ENCODE measurements at regions not wholly inside any gene's neighbourhood (a gene's known extent, or its start where the extent isn't known, plus 50 kb on each side); places are given as distances from the start of the nearest gene placed in this dataset.
A peak's percentile ranks its signal among the peaks of the same experiment; 100 is the strongest.

GRCh38 chr16:82567175-82567574, 59.6 kb upstream of the CDH13 start:
- no peak for DNase-seq

GRCh38 chr16:82563401-82563800, 63.4 kb upstream of the CDH13 start:
- DNase-seq, result no peak

GRCh38 chr16:82562183-82562683, 64.5 kb upstream of the CDH13 start:
- no peak for DNase-seq

- DNase-seq, result no peak
Measured at GRCh38 chr16:82560805-82561325, 65.9 kb upstream of the CDH13 start.

GRCh38 chr16:82544378-82545160, 82.2 kb upstream of the CDH13 start:
- no peak for DNase-seq

GRCh38 chr16:82542714-82543113, 84.1 kb upstream of the CDH13 start:
- DNase-seq, result no peak

- DNase-seq, result no peak
Measured at GRCh38 chr16:82541103-82541502, 85.7 kb upstream of the CDH13 start.

GRCh38 chr16:82535764-82536163, 91.0 kb upstream of the CDH13 start:
- DNase-seq, result no peak

GRCh38 chr16:82535262-82535661, 91.5 kb upstream of the CDH13 start:
- no peak for DNase-seq

- no peak for DNase-seq
Measured at GRCh38 chr16:82533189-82533588, 93.6 kb upstream of the CDH13 start.

GRCh38 chr16:82530883-82531282, 95.9 kb upstream of the CDH13 start:
- DNase-seq, result no peak

GRCh38 chr16:82527101-82527500, 99.7 kb upstream of the CDH13 start:
- no peak for DNase-seq

GRCh38 chr16:82524976-82525375, 101.8 kb upstream of the CDH13 start:
- no peak for DNase-seq

GRCh38 chr16:82523815-82524214, 103.0 kb upstream of the CDH13 start:
- no peak for DNase-seq

GRCh38 chr16:82522026-82522425, 104.7 kb upstream of the CDH13 start:
- DNase-seq, result peak; percentile 33

- no peak for DNase-seq
Measured at GRCh38 chr16:82518811-82519210, 108.0 kb upstream of the CDH13 start.

- no peak for DNase-seq
Measured at GRCh38 chr16:82514262-82514661, 112.5 kb upstream of the CDH13 start.

GRCh38 chr16:82510789-82511305, 115.9 kb upstream of the CDH13 start:
- DNase-seq, result no peak

GRCh38 chr16:82509691-82510430, 116.9 kb upstream of the CDH13 start:
- no peak for DNase-seq

GRCh38 chr16:82506692-82507670, 119.8 kb upstream of the CDH13 start:
- DNase-seq, result peak; percentile 39

- no peak for DNase-seq
Measured at GRCh38 chr16:82504836-82505235, 121.9 kb upstream of the CDH13 start.

GRCh38 chr16:82499302-82499701, 127.5 kb upstream of the CDH13 start:
- no peak for DNase-seq

All from left hindlimb (tissue), 1 donor.